GM18868 (cell line): ENCODE measurements at regions not wholly inside any gene's neighbourhood (a gene's known extent, or its start where the extent isn't known, plus 50 kb on each side); places are given as distances from the start of the nearest gene placed in this dataset.
"Not testable (repeated sequence)": the region's sequence is repeated elsewhere in the genome, so short reads cannot be mapped to it uniquely, and the experiment has no call there.

Experiments
- ATAC-seq: cut with Tn5 transposase; IDR thresholded peaks from one replicate; pipeline ENCODE4 v1.9.1; 2021; ENCODE audit warnings: mild to moderate bottlenecking, moderate library complexity; ENCODE audit not compliant: unreplicated experiment

GRCh38 chr1:224529844-224530243 lies 86.3 kb upstream of the CNIH3 start:
- ATAC-seq: no peak

GRCh38 chr1:224533517-224533916 lies 82.6 kb upstream of the CNIH3 start:
- ATAC-seq: no peak

- no peak for ATAC-seq
These were observed 81.4 kb upstream of the CNIH3 start for GRCh38 chr1:224534731-224535130.

- ATAC-seq: no peak
These were observed 80.5 kb upstream of the CNIH3 start for GRCh38 chr1:224535641-224536040.

GRCh38 chr1:224539971-224540370 lies 76.1 kb upstream of the CNIH3 start:
- no peak for ATAC-seq

GRCh38 chr1:224540535-224540934 lies 75.6 kb upstream of the CNIH3 start:
- no peak for ATAC-seq

GRCh38 chr1:224541072-224541790 lies 74.9 kb upstream of the CNIH3 start:
- no peak for ATAC-seq

GRCh38 chr1:224541901-224542630 lies 74.1 kb upstream of the CNIH3 start:
- ATAC-seq: no peak

- peak; percentile 62 for ATAC-seq
These were observed 73.2 kb upstream of the CNIH3 start for GRCh38 chr1:224542783-224543440.

GRCh38 chr1:224543453-224543852 lies 72.7 kb upstream of the CNIH3 start:
- no peak for ATAC-seq

GRCh38 chr1:224544346-224545110 lies 71.6 kb upstream of the CNIH3 start:
- no peak for ATAC-seq

GRCh38 chr1:224545571-224545970 lies 70.5 kb upstream of the CNIH3 start:
- no peak for ATAC-seq

- no peak for ATAC-seq
These were observed 67.4 kb upstream of the CNIH3 start for GRCh38 chr1:224548676-224549075.

GRCh38 chr1:224551189-224551588 lies 64.9 kb upstream of the CNIH3 start:
- ATAC-seq: not testable (repeated sequence)

- ATAC-seq: no peak
These were observed 62.1 kb upstream of the CNIH3 start for GRCh38 chr1:224554056-224554455.

GRCh38 chr1:224554620-224555259 lies 61.4 kb upstream of the CNIH3 start:
- no peak for ATAC-seq

GRCh38 chr1:224558904-224559303 lies 57.2 kb upstream of the CNIH3 start:
- no peak for ATAC-seq

- ATAC-seq: no peak
These were observed 56.0 kb upstream of the CNIH3 start for GRCh38 chr1:224559981-224560728.

- ATAC-seq: not testable (repeated sequence)
These were observed 53.2 kb upstream of the CNIH3 start for GRCh38 chr1:224562881-224563280.

- ATAC-seq: no peak
These were observed 52.5 kb upstream of the CNIH3 start for GRCh38 chr1:224563666-224564065.
